ENCODE measurements at regions not wholly inside any gene's neighbourhood (a gene's known extent, or its start where the extent isn't known, plus 50 kb on each side); places are given as distances from the start of the nearest gene placed in this dataset.

DNA sequence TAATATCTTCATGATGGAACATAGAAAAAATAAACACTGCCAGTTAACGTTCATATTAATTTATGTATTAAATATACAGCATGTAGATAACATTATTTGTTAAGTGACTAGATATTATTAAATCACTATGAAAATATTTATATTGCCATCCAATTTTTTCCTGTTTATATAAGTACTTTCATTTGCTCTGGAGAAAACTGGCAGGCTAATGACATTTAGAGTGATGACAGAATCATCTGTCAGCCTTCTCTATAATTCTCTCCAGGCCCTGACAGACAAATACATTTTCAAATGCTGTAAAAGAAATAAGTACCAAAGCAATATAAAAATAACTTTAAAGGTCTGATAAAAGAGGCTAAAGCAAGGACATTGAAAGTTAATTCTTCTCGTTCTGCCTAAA is 2556.7 kb upstream of the PCDH20 start:
- H3K27me3 ChIP-seq (ENCODE audit: low read depth, low read length): no peaks in the 10 kb centered on the region
- no peaks in the 10 kb centered on the region for H3K9me3 ChIP-seq (ENCODE audit: control insufficient read depth in 1 of 2, low read length in 2 of 2)
- H3K36me3 ChIP-seq (ENCODE audit: control insufficient read depth in 1 of 2, insufficient read depth in 2 of 2, low read length in 2 of 2): no peaks in the 10 kb centered on the region
- H3K4me1 ChIP-seq (ENCODE audit: control insufficient read depth in 1 of 2, insufficient read depth in 2 of 2, low read length in 2 of 2): no peaks in the 10 kb centered on the region
- H3K27ac ChIP-seq (ENCODE audit: low read length): no peak overlapping the region
- no peak overlapping the region for H3K4me3 ChIP-seq (ENCODE audit: low read depth in 1 of 2, low read length in 2 of 2)

DNA sequence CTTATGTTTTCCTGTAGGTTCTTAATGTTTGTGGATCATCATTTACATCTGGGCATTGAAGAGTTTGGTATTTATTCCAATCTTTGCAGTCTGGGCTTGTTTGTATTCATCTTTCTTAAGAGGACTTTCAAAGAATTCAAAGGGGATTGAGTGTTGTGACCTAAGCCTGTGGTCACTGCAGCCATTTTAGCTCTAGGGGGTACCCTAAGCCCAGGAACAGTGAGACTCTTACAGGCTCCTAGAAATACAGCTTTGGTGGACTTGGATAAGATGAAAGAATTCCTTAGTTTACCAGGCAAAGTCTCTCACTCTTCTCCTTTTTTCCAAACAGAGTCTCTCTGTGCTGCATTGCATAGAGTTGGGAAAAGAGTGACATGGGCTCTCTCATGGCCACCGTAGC is 2539.0 kb upstream of the PCDH20 start:
- no peaks in the 10 kb centered on the region for H3K27me3 ChIP-seq (ENCODE audit: low read depth, low read length)
- H3K4me3 ChIP-seq (ENCODE audit: low read depth in 1 of 2, low read length in 2 of 2): no peak overlapping the region
- no peak overlapping the region for H3K27ac ChIP-seq (ENCODE audit: low read length)
- H3K9me3 ChIP-seq (ENCODE audit: control insufficient read depth in 1 of 2, low read length in 2 of 2): peaks cover 0 to 4% of the 10 kb centered on the region in 2 donors
- no peaks in the 10 kb centered on the region for H3K36me3 ChIP-seq (ENCODE audit: control insufficient read depth in 1 of 2, insufficient read depth in 2 of 2, low read length in 2 of 2)
- H3K4me1 ChIP-seq (ENCODE audit: control insufficient read depth in 1 of 2, insufficient read depth in 2 of 2, low read length in 2 of 2): no peaks in the 10 kb centered on the region

DNA sequence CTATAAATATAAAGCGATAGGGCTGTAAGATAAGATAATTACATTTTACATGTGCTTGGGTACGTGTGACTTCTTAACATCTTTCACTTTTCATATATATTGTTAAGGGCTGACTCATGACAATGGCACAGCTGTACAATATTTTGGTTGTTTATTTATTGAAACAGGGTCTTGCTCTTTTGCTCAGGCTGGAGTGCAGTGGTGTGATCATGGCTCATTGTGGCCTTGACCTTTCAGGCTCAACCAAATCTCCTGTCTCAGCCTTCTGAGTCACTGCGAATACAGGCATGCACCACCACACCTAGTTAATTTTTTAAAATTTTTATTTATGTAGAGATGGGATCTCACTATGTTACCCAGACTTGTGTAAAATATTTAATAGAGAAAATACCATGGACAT is 2532.4 kb upstream of the PCDH20 start:
- Histone ChIP-seq H3K4me1 (ENCODE audit: control insufficient read depth in 1 of 2, insufficient read depth in 2 of 2, low read length in 2 of 2) (no peaks in the 10 kb centered on the region), H3K27me3 (ENCODE audit: low read depth, low read length) (no peaks in the 10 kb centered on the region), H3K9me3 (ENCODE audit: control insufficient read depth in 1 of 2, low read length in 2 of 2) (no peaks in the 10 kb centered on the region), H3K4me3 (ENCODE audit: low read depth in 1 of 2, low read length in 2 of 2) (no peak overlapping the region), H3K27ac (ENCODE audit: low read length) (no peak overlapping the region), H3K36me3 (ENCODE audit: control insufficient read depth in 1 of 2, insufficient read depth in 2 of 2, low read length in 2 of 2) (no peaks in the 10 kb centered on the region)

DNA sequence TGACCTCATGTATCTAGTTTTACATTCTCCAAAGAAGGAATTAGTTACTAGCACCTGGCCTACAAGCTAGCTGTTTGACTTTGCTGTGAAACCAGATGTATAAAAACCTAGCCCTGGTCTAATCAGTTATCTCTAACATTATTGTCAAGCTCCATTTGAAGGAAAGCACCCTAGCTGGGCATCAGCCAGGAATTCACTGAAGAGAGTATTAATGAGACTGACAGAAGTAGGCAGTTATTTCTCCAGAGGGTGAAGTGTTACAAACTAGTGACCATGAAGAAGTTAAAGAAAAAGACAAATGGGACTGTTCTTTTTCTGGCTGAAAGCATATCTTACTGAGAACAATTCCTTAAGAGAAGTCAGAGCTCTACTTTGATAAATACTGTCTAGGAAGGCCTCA is 2529.3 kb upstream of the PCDH20 start:
- Histone ChIP-seq H3K36me3 (ENCODE audit: control insufficient read depth in 1 of 2, insufficient read depth in 2 of 2, low read length in 2 of 2) (no peaks in the 10 kb centered on the region), H3K9me3 (ENCODE audit: control insufficient read depth in 1 of 2, low read length in 2 of 2) (no peaks in the 10 kb centered on the region), H3K4me3 (ENCODE audit: low read depth in 1 of 2, low read length in 2 of 2) (no peak overlapping the region), H3K27me3 (ENCODE audit: low read depth, low read length) (no peaks in the 10 kb centered on the region), H3K27ac (ENCODE audit: low read length) (no peak overlapping the region), H3K4me1 (ENCODE audit: control insufficient read depth in 1 of 2, insufficient read depth in 2 of 2, low read length in 2 of 2) (no peaks in the 10 kb centered on the region)

DNA sequence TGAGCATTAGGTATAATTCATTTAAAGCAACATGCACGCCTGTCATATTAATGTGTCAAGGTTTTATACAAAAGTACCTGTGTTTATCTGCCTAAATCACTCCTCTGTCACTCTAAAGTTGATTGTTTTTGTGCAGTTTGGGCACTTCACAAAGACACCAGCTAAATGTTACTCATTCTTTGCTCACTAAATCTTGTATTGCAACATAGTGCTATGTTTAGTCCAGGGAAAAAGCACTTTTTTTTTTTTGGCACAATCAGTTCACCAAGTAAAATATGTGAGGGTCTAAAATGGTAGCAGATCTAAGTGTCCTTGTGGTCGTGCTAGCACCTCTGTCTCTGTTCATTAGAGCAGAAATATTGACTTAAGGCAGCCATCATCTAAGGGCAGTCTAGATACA is 2526.7 kb upstream of the PCDH20 start:
- no peak overlapping the region for H3K4me3 ChIP-seq (ENCODE audit: low read depth in 1 of 2, low read length in 2 of 2)
- H3K4me1 ChIP-seq (ENCODE audit: control insufficient read depth in 1 of 2, insufficient read depth in 2 of 2, low read length in 2 of 2): no peaks in the 10 kb centered on the region
- H3K27me3 ChIP-seq (ENCODE audit: low read depth, low read length): no peaks in the 10 kb centered on the region
- no peaks in the 10 kb centered on the region for H3K9me3 ChIP-seq (ENCODE audit: control insufficient read depth in 1 of 2, low read length in 2 of 2)
- no peaks in the 10 kb centered on the region for H3K36me3 ChIP-seq (ENCODE audit: control insufficient read depth in 1 of 2, insufficient read depth in 2 of 2, low read length in 2 of 2)
- H3K27ac ChIP-seq (ENCODE audit: low read length): no peak overlapping the region

DNA sequence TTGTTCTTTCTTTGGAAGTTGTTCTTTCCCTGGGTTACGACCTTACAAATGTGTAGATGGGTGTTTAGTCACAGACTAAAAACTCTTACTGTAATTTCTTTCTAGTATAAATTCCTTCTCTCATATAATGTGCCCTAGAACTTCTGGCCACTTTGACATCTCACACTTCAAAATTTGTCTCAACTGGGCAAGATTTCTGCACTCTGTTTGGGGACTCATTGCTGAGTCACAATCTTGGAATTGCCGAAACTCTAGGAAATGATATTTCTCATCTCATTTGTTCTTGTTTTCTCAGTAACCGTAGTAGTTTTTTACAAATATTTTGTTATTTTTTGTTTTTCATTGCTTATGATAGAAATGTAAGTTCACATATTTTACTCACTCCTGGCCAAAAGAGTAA is 2523.2 kb upstream of the PCDH20 start:
- Histone ChIP-seq H3K27me3 (ENCODE audit: low read depth, low read length) (no peaks in the 10 kb centered on the region), H3K27ac (ENCODE audit: low read length) (no peak overlapping the region), H3K9me3 (ENCODE audit: control insufficient read depth in 1 of 2, low read length in 2 of 2) (no peaks in the 10 kb centered on the region), H3K4me3 (ENCODE audit: low read depth in 1 of 2, low read length in 2 of 2) (no peak overlapping the region), H3K4me1 (ENCODE audit: control insufficient read depth in 1 of 2, insufficient read depth in 2 of 2, low read length in 2 of 2) (no peaks in the 10 kb centered on the region), H3K36me3 (ENCODE audit: control insufficient read depth in 1 of 2, insufficient read depth in 2 of 2, low read length in 2 of 2) (no peaks in the 10 kb centered on the region)

DNA sequence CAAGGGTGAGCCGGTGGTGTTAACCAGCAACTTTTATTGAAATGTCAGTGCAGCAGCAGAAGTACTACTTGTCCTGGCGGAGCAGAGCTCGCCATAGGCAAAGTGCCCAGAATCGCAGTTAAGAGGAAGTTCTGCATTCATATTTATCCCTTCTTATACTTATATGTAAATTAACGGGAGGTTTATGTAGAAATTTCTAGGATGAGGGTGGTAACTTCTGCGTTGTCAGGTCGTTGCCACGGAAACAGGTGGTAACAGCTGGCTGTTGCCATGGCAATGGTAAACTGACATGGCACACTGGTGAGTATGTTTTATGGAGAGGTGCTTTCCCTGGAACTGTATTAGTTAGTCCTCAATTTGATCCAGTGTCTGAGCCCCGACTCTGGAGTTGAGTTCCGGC is 2494.9 kb upstream of the PCDH20 start:
- Histone ChIP-seq H3K36me3 (ENCODE audit: control insufficient read depth in 1 of 2, insufficient read depth in 2 of 2, low read length in 2 of 2) (no peaks in the 10 kb centered on the region), H3K4me3 (ENCODE audit: low read depth in 1 of 2, low read length in 2 of 2) (no peak overlapping the region), H3K27ac (ENCODE audit: low read length) (no peak overlapping the region), H3K4me1 (ENCODE audit: control insufficient read depth in 1 of 2, insufficient read depth in 2 of 2, low read length in 2 of 2) (no peaks in the 10 kb centered on the region), H3K9me3 (ENCODE audit: control insufficient read depth in 1 of 2, low read length in 2 of 2) (no peaks in the 10 kb centered on the region), H3K27me3 (ENCODE audit: low read depth, low read length) (no peaks in the 10 kb centered on the region)

DNA sequence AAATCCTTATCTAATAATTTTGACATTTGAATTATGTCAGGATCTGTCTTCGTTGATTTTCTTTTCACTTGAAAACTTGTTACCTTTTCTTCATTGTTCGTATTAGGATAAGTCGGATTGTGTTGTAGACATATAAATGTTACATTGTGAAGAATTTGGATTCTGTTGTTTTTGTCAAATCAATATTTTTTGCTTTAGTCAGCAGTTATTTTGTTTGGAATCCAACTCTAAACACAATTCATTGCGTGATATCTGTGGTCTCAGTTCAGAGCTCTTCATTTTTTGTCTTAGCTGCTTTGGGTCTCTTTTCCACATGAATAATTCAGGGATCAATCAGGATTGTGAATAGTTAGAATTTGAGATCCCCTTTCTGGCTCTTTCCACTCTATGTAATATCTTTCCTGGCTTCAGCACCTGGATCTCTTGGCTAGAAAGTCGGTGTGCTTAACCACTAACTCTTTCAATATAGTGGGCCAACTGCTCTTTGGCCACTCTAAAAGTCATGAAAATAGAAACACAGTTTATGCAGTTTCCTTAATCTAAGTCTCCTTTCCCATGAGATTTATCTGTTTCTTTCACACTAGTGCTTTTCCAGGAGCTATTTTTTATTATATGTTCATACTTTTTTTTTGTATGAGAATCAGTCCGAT is 2494.2 kb upstream of the PCDH20 start:
- no peak overlapping the region for H3K4me3 ChIP-seq (ENCODE audit: low read depth in 1 of 2, low read length in 2 of 2)
- no peaks in the 10 kb centered on the region for H3K36me3 ChIP-seq (ENCODE audit: control insufficient read depth in 1 of 2, insufficient read depth in 2 of 2, low read length in 2 of 2)
- no peak overlapping the region for H3K27ac ChIP-seq (ENCODE audit: low read length)
- H3K4me1 ChIP-seq (ENCODE audit: control insufficient read depth in 1 of 2, insufficient read depth in 2 of 2, low read length in 2 of 2): no peaks in the 10 kb centered on the region
- no peaks in the 10 kb centered on the region for H3K27me3 ChIP-seq (ENCODE audit: low read depth, low read length)
- H3K9me3 ChIP-seq (ENCODE audit: control insufficient read depth in 1 of 2, low read length in 2 of 2): no peaks in the 10 kb centered on the region

DNA sequence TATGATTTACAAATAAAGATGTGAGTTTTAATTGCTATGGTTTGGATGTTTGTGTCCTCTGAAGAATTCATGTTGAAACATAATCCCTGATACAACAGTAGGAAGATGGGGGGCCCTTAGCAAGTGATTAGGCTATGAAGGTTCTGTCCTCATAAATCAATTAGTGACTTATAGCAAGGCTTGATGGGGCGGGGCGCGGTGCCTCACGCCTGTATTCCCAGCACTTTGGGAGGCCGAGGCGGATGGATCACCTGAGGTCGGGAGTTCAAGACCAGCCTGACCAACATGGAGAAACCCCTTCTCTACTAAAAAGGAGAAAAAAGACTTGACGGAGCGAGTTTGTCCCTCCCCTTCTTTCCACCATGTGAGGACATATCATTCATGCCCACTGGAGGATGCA is 2486.5 kb upstream of the PCDH20 start:
- Histone ChIP-seq H3K4me3 (ENCODE audit: low read depth in 1 of 2, low read length in 2 of 2) (no peak overlapping the region), H3K36me3 (ENCODE audit: control insufficient read depth in 1 of 2, insufficient read depth in 2 of 2, low read length in 2 of 2) (no peaks in the 10 kb centered on the region), H3K27ac (ENCODE audit: low read length) (no peak overlapping the region), H3K4me1 (ENCODE audit: control insufficient read depth in 1 of 2, insufficient read depth in 2 of 2, low read length in 2 of 2) (no peaks in the 10 kb centered on the region), H3K27me3 (ENCODE audit: low read depth, low read length) (no peaks in the 10 kb centered on the region), H3K9me3 (ENCODE audit: control insufficient read depth in 1 of 2, low read length in 2 of 2) (peaks cover 0 to 2% of the 10 kb centered on the region in 2 donors)

DNA sequence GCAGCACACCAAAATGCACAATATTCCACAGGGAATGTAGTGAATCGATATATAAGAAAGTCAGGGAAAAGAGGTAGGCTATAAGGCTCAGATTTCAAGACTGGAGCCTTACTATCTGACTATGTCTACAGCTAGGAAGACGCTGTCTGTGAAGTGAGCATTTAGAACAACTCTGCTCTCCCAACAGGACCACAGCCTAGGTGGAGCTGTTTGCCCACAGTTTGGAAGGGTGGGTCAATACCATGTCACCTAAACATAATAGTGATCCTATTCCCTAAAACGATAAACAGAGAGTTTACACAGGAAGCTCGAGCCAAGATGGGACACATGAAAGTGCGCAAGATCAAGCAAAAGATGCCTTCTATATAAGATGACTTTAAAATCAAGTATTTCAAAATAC is 2486.0 kb upstream of the PCDH20 start:
- no peaks in the 10 kb centered on the region for H3K27me3 ChIP-seq (ENCODE audit: low read depth, low read length)
- no peaks in the 10 kb centered on the region for H3K4me1 ChIP-seq (ENCODE audit: control insufficient read depth in 1 of 2, insufficient read depth in 2 of 2, low read length in 2 of 2)
- no peak overlapping the region for H3K27ac ChIP-seq (ENCODE audit: low read length)
- H3K4me3 ChIP-seq (ENCODE audit: low read depth in 1 of 2, low read length in 2 of 2): no peak overlapping the region
- H3K9me3 ChIP-seq (ENCODE audit: control insufficient read depth in 1 of 2, low read length in 2 of 2): peaks cover 0 to 2% of the 10 kb centered on the region in 2 donors
- no peaks in the 10 kb centered on the region for H3K36me3 ChIP-seq (ENCODE audit: control insufficient read depth in 1 of 2, insufficient read depth in 2 of 2, low read length in 2 of 2)

DNA sequence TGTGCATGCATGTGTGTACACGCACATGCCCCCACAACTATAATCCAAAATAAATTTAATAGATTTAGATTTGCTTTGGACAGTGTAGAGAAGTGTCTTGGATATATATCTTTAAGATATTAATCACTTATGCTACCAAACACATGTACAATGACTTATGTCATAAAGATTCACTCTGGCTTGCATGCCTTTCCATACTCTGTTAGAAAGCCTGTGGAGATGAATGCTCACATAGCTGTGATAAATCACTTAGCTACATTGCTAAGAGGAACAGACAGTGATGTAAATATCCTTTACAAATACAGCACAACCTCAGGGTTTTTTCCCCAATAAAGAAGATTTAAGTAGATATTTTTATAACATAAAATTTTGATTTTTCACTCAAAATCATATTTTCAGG is 2484.8 kb upstream of the PCDH20 start:
- Histone ChIP-seq H3K4me3 (ENCODE audit: low read depth in 1 of 2, low read length in 2 of 2) (no peak overlapping the region), H3K27ac (ENCODE audit: low read length) (no peak overlapping the region), H3K4me1 (ENCODE audit: control insufficient read depth in 1 of 2, insufficient read depth in 2 of 2, low read length in 2 of 2) (no peaks in the 10 kb centered on the region), H3K27me3 (ENCODE audit: low read depth, low read length) (no peaks in the 10 kb centered on the region), H3K36me3 (ENCODE audit: control insufficient read depth in 1 of 2, insufficient read depth in 2 of 2, low read length in 2 of 2) (no peaks in the 10 kb centered on the region), H3K9me3 (ENCODE audit: control insufficient read depth in 1 of 2, low read length in 2 of 2) (peaks cover 0 to 2% of the 10 kb centered on the region in 2 donors)

DNA sequence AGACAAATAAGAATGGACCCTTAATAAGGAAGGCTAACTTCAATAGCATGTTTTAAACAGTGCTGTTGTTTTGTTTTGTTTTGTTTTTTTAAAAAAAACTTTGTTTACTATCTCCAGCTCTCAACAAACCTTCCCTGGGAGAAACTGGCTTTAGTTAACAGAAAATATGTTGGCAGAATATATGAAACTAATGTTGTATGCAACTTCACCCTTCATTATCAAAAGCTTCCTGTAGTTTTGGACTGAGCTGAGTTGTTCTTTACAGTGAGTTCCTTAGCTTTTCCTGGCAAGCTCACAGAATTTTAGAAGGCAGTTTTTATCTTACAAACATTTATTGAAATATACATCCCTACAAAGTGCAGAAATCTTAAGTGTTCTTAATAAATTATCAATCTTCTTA is 2480.7 kb upstream of the PCDH20 start:
- no peaks in the 10 kb centered on the region for H3K36me3 ChIP-seq (ENCODE audit: control insufficient read depth in 1 of 2, insufficient read depth in 2 of 2, low read length in 2 of 2)
- no peaks in the 10 kb centered on the region for H3K4me1 ChIP-seq (ENCODE audit: control insufficient read depth in 1 of 2, insufficient read depth in 2 of 2, low read length in 2 of 2)
- no peaks in the 10 kb centered on the region for H3K9me3 ChIP-seq (ENCODE audit: control insufficient read depth in 1 of 2, low read length in 2 of 2)
- no peaks in the 10 kb centered on the region for H3K27me3 ChIP-seq (ENCODE audit: low read depth, low read length)
- no peak overlapping the region for H3K4me3 ChIP-seq (ENCODE audit: low read depth in 1 of 2, low read length in 2 of 2)
- no peak overlapping the region for H3K27ac ChIP-seq (ENCODE audit: low read length)

All from muscle layer of duodenum (tissue), 2 donors.